HCT116 (cell line): ENCODE measurements at regions not wholly inside any gene's neighbourhood (a gene's known extent, or its start where the extent isn't known, plus 50 kb on each side); places are given as distances from the start of the nearest gene placed in this dataset.

ENCODE experiments used
- ATAC-seq: fragments of 200-7000 bp; cut with Tn5 transposase; 2 replicates; pipeline ENCODE4 v1.9.1; 2020; ENCODE audit warnings: mild to moderate bottlenecking, moderate library complexity
- BruUV-seq: library from RNA; stranded (reverse); fragments of 400-500 nt; replicated peaks from 2 replicates; lab custom pipeline; 2021; lab: Mats Ljungman, UMichigan
- CTCF ChIA-PET: fragments of 300-600 bp; sonication (Branson Sonifier 250); formaldehyde crosslinking; loops from one replicate; lab custom pipeline; 2021; ENCODE audit warnings: antibody characterized with exemption; lab: Charles Lee
- POLR2A ChIA-PET: fragments of 300-600, 350-600 bp; sonication (Branson Sonifier 250); formaldehyde crosslinking; loops from one replicate; lab custom pipeline; 2021; ENCODE audit warnings: antibody characterized with exemption; lab: Charles Lee
- RAD21 ChIA-PET, 2 experiments: fragments of 300-600 bp; sonication (Branson Sonifier 250); formaldehyde crosslinking; loops; one replicate each; lab custom pipeline; 2023; ENCODE audit warnings: low total read pairs in 2 of 2; ENCODE audit not compliant: uncharacterized antibody in 2 of 2, unreplicated experiment in 2 of 2, low non-redundant PET in 1 of 2; lab: Charles Lee
- DNase-seq: peaks from one replicate; pipeline ENCODE4 v3.0.0-alpha.2; 2010; ENCODE audit warnings: low read depth, low spot score
- H2AFZ ChIP-seq: fragments of 200-600 bp; shearing (Covaris generic), sonication (generic); 2 replicates; pipeline ENCODE4 v1.6.1; 2017; ENCODE audit warnings: low read depth, mixed run types, mixed read lengths, antibody characterized with exemption, low read length; ENCODE audit not compliant: poor library complexity, severe bottlenecking
- H3K27ac ChIP-seq: 2 replicates; pipeline ENCODE4 v1.5.1; 2012; ENCODE audit warnings: low read depth, low read length
- H3K27me3 ChIP-seq: fragments of 200-600 bp; sonication (generic); 2 replicates; pipeline ENCODE4 v1.6.1; 2016; ENCODE audit warnings: mixed run types, low read length, mixed read lengths; ENCODE audit not compliant: insufficient read depth
- H3K36me3 ChIP-seq, 2 experiments: fragments of 200-500 bp in 1 of 2; fragments of 200-600 bp in 1 of 2; sonication (Bioruptor generic) in 1 of 2; sonication (generic) in 1 of 2; 2 replicates each; pipeline versions ENCODE4 v1.5.1 to v1.6.1; 2014 to 2016; ENCODE audit warnings: low read length in 2 of 2, inconsistent platforms in 1 of 2, mixed read lengths in 1 of 2, mixed run types in 1 of 2; ENCODE audit not compliant: insufficient read depth in 2 of 2, control insufficient read depth in 1 of 2
- H3K4me1 ChIP-seq, 2 experiments: fragments of 200-600 bp in 1 of 2; sonication (generic) in 1 of 2; 2 replicates each; pipeline versions ENCODE4 v1.5.1 to v1.6.1; 2012 to 2017; ENCODE audit warnings: low read length in 2 of 2, inconsistent platforms in 1 of 2, mild to moderate bottlenecking in 1 of 2, mixed read lengths in 1 of 2, mixed run types in 1 of 2, moderate library complexity in 1 of 2; ENCODE audit not compliant: insufficient read depth in 2 of 2, control insufficient read depth in 1 of 2
- H3K4me2 ChIP-seq: fragments of 200-600 bp; sonication (generic); 2 replicates; pipeline ENCODE4 v1.6.1; 2017; ENCODE audit warnings: mixed run types, low read length, mixed read lengths
- H3K4me3 ChIP-seq, 2 experiments: fragments of 200-600 bp in 1 of 2; sonication (generic) in 1 of 2; replicated peaks in 1 of 2; 2 replicates each; pipeline ENCODE4 v1.5.1; 2011 to 2016; ENCODE audit warnings: low read length in 2 of 2, control low read depth in 1 of 2, low read depth in 1 of 2, mild to moderate bottlenecking in 1 of 2, mixed read lengths in 1 of 2, mixed run types in 1 of 2
- H3K79me2 ChIP-seq: fragments of 200-600 bp; sonication (generic); 2 replicates; pipeline ENCODE4 v1.6.1; 2017; ENCODE audit warnings: mild to moderate bottlenecking, mixed run types, low read length, moderate library complexity, mixed read lengths; ENCODE audit not compliant: insufficient read depth
- H3K9ac ChIP-seq: fragments of 200-600 bp; sonication (generic); 2 replicates; pipeline ENCODE4 v1.6.1; 2016; ENCODE audit warnings: low read length, mixed read lengths
- H3K9me2 ChIP-seq: fragments of 200-600 bp; sonication (generic), shearing (Covaris generic); 2 replicates; pipeline ENCODE4 v1.6.1; 2017; ENCODE audit warnings: mixed run types, mild to moderate bottlenecking, moderate library complexity; ENCODE audit not compliant: insufficient read depth
- H3K9me3 ChIP-seq, 2 experiments: fragments of 200-500 bp in 1 of 2; fragments of 200-600 bp in 1 of 2; sonication (Bioruptor generic) in 1 of 2; sonication (generic) in 1 of 2; 2 replicates each; pipeline ENCODE4 v1.6.1; 2014 to 2017; ENCODE audit warnings: low read length in 2 of 2, mixed read lengths in 2 of 2, inconsistent platforms in 1 of 2, low read depth in 1 of 2, mild to moderate bottlenecking in 1 of 2, mixed run types in 1 of 2, moderate library complexity in 1 of 2; ENCODE audit not compliant: control insufficient read depth in 1 of 2, insufficient read depth in 1 of 2
- H4K20me1 ChIP-seq: fragments of 200-600 bp; sonication (generic), shearing (Covaris generic); 2 replicates; pipeline ENCODE4 v1.6.1; 2017; ENCODE audit warnings: mixed run types, mild to moderate bottlenecking, moderate library complexity; ENCODE audit not compliant: insufficient read depth
- EGR1 ChIP-seq: IDR thresholded peaks from 2 replicates; pipeline ENCODE4 v1.6.1; 2012; ENCODE audit warnings: low read depth
- EZH2phosphoT487 ChIP-seq: fragments of 200-600 bp; IDR thresholded peaks from 2 replicates; pipeline ENCODE4 v1.6.1; 2018; ENCODE audit warnings: antibody characterized with exemption, borderline replicate concordance
- FOSL1 ChIP-seq: IDR thresholded peaks from 2 replicates; pipeline ENCODE4 v1.6.1; 2012; ENCODE audit warnings: low read depth
- POLR2AphosphoS5 ChIP-seq: IDR thresholded peaks from 2 replicates; pipeline ENCODE4 v1.6.1; 2011; ENCODE audit warnings: mild to moderate bottlenecking, low read depth, low read length, moderate library complexity
- SIN3A ChIP-seq: IDR thresholded peaks from 2 replicates; pipeline ENCODE4 v1.6.1; 2012; ENCODE audit warnings: low read depth
- SP1 ChIP-seq: IDR thresholded peaks from 2 replicates; pipeline ENCODE4 v1.6.1; 2012; ENCODE audit warnings: low read depth
- YY1 ChIP-seq: IDR thresholded peaks from 2 replicates; pipeline ENCODE4 v1.6.1; 2011; ENCODE audit warnings: low read length, low read depth, moderate library complexity, mild to moderate bottlenecking; ENCODE audit not compliant: insufficient replicate concordance; ENCODE audit errors: extremely low read depth
- ZBTB33 ChIP-seq: IDR thresholded peaks from 2 replicates; pipeline ENCODE4 v1.6.1; 2011; ENCODE audit warnings: mild to moderate bottlenecking, low read length, moderate library complexity; ENCODE audit not compliant: insufficient replicate concordance; ENCODE audit errors: extremely low read depth
- intact Hi-C: fragments of 100-400 bp; cut with micrococcal nuclease; formaldehyde crosslinking; loops from 2 replicates; pipeline ENCODE4 v1.10.0; 2022
- TF ChIP-seq, protein P1 (sequence below), 3 experiments: fragments of 200-600 bp in 1 of 3; sonication (generic) in 1 of 3; IDR thresholded peaks in 2 of 3; conservative IDR thresholded peaks in 1 of 3; 2 replicates each; pipeline ENCODE4 v1.5.1; 2012 to 2017; ENCODE audit warnings: low read depth in 2 of 3, low read length in 2 of 3, antibody characterized with exemption in 1 of 3, borderline replicate concordance in 1 of 3, control low read depth in 1 of 3, mild to moderate bottlenecking in 1 of 3, mixed read lengths in 1 of 3, mixed run types in 1 of 3, moderate library complexity in 1 of 3; ENCODE audit not compliant: insufficient read depth in 1 of 3

GRCh38 chr10:65342245-65342644, 1583.6 kb upstream of the LRRTM3 start (continued):
- TF ChIP-seq POLR2AphosphoS5 (no peak), EGR1 (no peak), EZH2phosphoT487 (no peak), SP1 (no peak), ZBTB33 (no peak), SIN3A (no peak), YY1 (no peak)
- TF ChIP-seq, protein P1, sequence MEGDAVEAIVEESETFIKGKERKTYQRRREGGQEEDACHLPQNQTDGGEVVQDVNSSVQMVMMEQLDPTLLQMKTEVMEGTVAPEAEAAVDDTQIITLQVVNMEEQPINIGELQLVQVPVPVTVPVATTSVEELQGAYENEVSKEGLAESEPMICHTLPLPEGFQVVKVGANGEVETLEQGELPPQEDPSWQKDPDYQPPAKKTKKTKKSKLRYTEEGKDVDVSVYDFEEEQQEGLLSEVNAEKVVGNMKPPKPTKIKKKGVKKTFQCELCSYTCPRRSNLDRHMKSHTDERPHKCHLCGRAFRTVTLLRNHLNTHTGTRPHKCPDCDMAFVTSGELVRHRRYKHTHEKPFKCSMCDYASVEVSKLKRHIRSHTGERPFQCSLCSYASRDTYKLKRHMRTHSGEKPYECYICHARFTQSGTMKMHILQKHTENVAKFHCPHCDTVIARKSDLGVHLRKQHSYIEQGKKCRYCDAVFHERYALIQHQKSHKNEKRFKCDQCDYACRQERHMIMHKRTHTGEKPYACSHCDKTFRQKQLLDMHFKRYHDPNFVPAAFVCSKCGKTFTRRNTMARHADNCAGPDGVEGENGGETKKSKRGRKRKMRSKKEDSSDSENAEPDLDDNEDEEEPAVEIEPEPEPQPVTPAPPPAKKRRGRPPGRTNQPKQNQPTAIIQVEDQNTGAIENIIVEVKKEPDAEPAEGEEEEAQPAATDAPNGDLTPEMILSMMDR (IDR thresholded peaks at IDR 0.05 in 2 of 3, conservative IDR thresholded peaks at IDR 0.05 in 1 of 3; ENCODE audit: borderline replicate concordance in 1 of 3, insufficient read depth in 1 of 3, low read depth in 2 of 3, low read length in 2 of 3): no peak

- H2AFZ ChIP-seq: no peak overlapping the region
- CTCF ChIA-PET: no interaction called here
Measured at GRCh38 chr10:65346466-65346865, 1579.4 kb upstream of the LRRTM3 start.

More at GRCh38 chr10:65346466-65346865, 1579.4 kb upstream of the LRRTM3 start:
- RAD21 ChIA-PET: interaction anchor here in 1 of 2 experiments (0.7 kb wide), 1 partner anchor 267 kb away, joined by 4 read pairs; no protein-coding TSS in a partner anchor
- Histone ChIP-seq H3K9me3 (no peaks in the 10 kb centered on the region), H3K27me3 (no peaks in the 10 kb centered on the region), H3K4me1 (no peaks in the 10 kb centered on the region), H3K79me2 (no peaks in the 10 kb centered on the region), H3K9ac (no peak overlapping the region)
- DNase-seq: no peak
- intact Hi-C loops: no loop called here
- no TSS peak for BruUV-seq
- TF ChIP-seq SP1 (no peak), POLR2AphosphoS5 (no peak), FOSL1 (no peak), SIN3A (no peak)
- TF ChIP-seq, all 23 proteins: peak for 0
- no peak for ATAC-seq
- Histone ChIP-seq H3K4me3 (no peak overlapping the region), H3K9me2 (no peaks in the 10 kb centered on the region), H3K27ac (no peak overlapping the region), H4K20me1 (no peaks in the 10 kb centered on the region), H3K36me3 (no peaks in the 10 kb centered on the region), H3K4me2 (no peak overlapping the region)
- POLR2A ChIA-PET: no interaction called here
